Transverse colon (tissue), 4 donors: ENCODE measurements at regions not wholly inside any gene's neighbourhood (a gene's known extent, or its start where the extent isn't known, plus 50 kb on each side); places are given as distances from the start of the nearest gene placed in this dataset.

ENCODE experiments used
- DNase-seq: peaks from one replicate; pipeline ENCODE4 v3.0.0-alpha.2; 2019
- H3K27ac ChIP-seq, 4 donors: fragments of 200-600 bp; sonication (generic); 2 replicates each; pipeline ENCODE4 v1.5.1; 2016 to 2018; ENCODE audit warnings: inconsistent platforms in 4 of 4
- H3K27me3 ChIP-seq: fragments of 200-600 bp; sonication (generic); 2 replicates; pipeline ENCODE4 v1.5.1; 2017; ENCODE audit warnings: inconsistent platforms
- H3K36me3 ChIP-seq, 4 donors: fragments of 200-600 bp; sonication (generic); 2 replicates each; pipeline ENCODE4 v1.5.1; 2017 to 2019; ENCODE audit warnings: inconsistent platforms in 4 of 4
- H3K4me1 ChIP-seq, 4 donors: fragments of 200-600 bp; sonication (generic); 2 replicates each; pipeline ENCODE4 v1.5.1; 2017 to 2020; ENCODE audit warnings: inconsistent platforms in 4 of 4
- H3K4me3 ChIP-seq, 4 donors: fragments of 200-600 bp; sonication (generic); 1 replicate in 1 of 4; 2 replicates in 3 of 4; pipeline versions ENCODE4 v1.5.1 to v1.6.1; 2017 to 2019; ENCODE audit warnings: inconsistent platforms in 4 of 4
- H3K9me3 ChIP-seq, 2 donors: fragments of 200-600 bp; sonication (generic); 2 replicates each; pipeline ENCODE4 v1.5.1; 2017 to 2019; ENCODE audit warnings: inconsistent platforms in 2 of 2
- EP300 ChIP-seq: sonication (generic); formaldehyde crosslinking; IDR thresholded peaks from one replicate; pipeline ENCODE4 v1.6.1; 2017; ENCODE audit warnings: antibody characterized with exemption, low read depth
- POLR2A ChIP-seq: fragments of 450-650 bp; IDR thresholded peaks from one replicate; pipeline ENCODE4 v1.6.1; 2016; ENCODE audit warnings: antibody characterized with exemption, mild to moderate bottlenecking, moderate library complexity
- POLR2AphosphoS5 ChIP-seq, 3 donors: sonication (generic); formaldehyde crosslinking; IDR thresholded peaks; one replicate each; pipeline ENCODE4 v1.6.1; 2016; ENCODE audit warnings: antibody characterized with exemption in 3 of 3
- WGBS, 2 donors: methylation state at CpG; one replicate each; pipeline ENCODE4 v1.1.5; 2018; ENCODE audit warnings: low coverage in 1 of 2; 5-methylcytosine and 5-hydroxymethylcytosine counted together
- in situ Hi-C, 4 donors: fragments of 200-750 bp; cut with MboI; loops; one replicate each; pipeline versions ENCODE4 v1.15.0 to v1.15.1; 2017; ENCODE audit warnings: low sequenced_read_pairs in 3 of 4, low pct_ligation_motif_present in 1 of 4, low pct_unique_long_range_greater_than_20kb in 1 of 4
- intact Hi-C: fragments of 100-400 bp; cut with DNase I; formaldehyde crosslinking; loops from one replicate; pipeline ENCODE4 v1.15.1; 2023; ENCODE audit warnings: low total_unique reads
- TF ChIP-seq, protein P1 (sequence below), 5 experiments: fragments of 200-600 bp in 3 of 5; fragments of 450-650 bp in 2 of 5; sonication (generic) in 3 of 5; IDR thresholded peaks; 1 replicate in 2 of 5; 2 replicates in 3 of 5; pipeline ENCODE4 v1.5.1; 2016 to 2017; ENCODE audit warnings: antibody characterized with exemption in 5 of 5, inconsistent platforms in 3 of 5, mild to moderate bottlenecking in 2 of 5, moderate library complexity in 1 of 5

DNA sequence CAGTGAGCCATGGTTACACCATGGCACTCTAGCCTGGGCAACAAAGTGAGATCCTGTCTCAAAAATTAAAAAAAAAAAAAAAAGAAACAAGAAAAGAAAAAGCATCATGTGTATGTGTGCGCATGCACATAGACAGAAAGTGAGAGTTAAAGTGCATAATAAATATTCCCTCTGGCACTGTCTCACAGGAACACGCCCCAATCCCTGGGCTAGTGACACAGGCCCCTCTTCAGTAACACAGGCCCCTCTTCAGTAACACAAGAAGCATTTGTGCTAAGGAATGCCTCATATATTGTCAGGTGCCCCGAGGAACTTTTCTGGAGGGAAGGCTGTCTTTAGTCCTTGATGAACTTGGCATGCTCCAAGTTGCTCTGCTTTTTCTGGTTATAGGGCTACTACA is 57.5 kb downstream of the RPL27A start:
- in situ Hi-C loops (no loop called here), intact Hi-C loops (no loop called here)
- no peak for TF ChIP-seq POLR2AphosphoS5 (IDR thresholded peaks at IDR 0.05)
- no peak for TF ChIP-seq POLR2A
- no peak for TF ChIP-seq EP300
- TF ChIP-seq, protein P1, sequence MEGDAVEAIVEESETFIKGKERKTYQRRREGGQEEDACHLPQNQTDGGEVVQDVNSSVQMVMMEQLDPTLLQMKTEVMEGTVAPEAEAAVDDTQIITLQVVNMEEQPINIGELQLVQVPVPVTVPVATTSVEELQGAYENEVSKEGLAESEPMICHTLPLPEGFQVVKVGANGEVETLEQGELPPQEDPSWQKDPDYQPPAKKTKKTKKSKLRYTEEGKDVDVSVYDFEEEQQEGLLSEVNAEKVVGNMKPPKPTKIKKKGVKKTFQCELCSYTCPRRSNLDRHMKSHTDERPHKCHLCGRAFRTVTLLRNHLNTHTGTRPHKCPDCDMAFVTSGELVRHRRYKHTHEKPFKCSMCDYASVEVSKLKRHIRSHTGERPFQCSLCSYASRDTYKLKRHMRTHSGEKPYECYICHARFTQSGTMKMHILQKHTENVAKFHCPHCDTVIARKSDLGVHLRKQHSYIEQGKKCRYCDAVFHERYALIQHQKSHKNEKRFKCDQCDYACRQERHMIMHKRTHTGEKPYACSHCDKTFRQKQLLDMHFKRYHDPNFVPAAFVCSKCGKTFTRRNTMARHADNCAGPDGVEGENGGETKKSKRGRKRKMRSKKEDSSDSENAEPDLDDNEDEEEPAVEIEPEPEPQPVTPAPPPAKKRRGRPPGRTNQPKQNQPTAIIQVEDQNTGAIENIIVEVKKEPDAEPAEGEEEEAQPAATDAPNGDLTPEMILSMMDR (IDR thresholded peaks at IDR 0.05): no peak
- no peak overlapping the region for H3K4me3 ChIP-seq
- peak overlapping the region in 3 of 4 donors; percentile 8 to 36 (median 24) for H3K27ac ChIP-seq
- no peaks in the 10 kb centered on the region for H3K9me3 ChIP-seq
- peaks cover 0 to 36% (median 2%) of the 10 kb centered on the region in 4 donors for H3K4me1 ChIP-seq
- 74 to 88% methylated on average over 2 to 3 of the region's 3 CpGs for WGBS, 2 donors
- no peaks in the 10 kb centered on the region for H3K27me3 ChIP-seq
- no peaks in the 10 kb centered on the region for H3K36me3 ChIP-seq
- DNase-seq: no peak

DNA sequence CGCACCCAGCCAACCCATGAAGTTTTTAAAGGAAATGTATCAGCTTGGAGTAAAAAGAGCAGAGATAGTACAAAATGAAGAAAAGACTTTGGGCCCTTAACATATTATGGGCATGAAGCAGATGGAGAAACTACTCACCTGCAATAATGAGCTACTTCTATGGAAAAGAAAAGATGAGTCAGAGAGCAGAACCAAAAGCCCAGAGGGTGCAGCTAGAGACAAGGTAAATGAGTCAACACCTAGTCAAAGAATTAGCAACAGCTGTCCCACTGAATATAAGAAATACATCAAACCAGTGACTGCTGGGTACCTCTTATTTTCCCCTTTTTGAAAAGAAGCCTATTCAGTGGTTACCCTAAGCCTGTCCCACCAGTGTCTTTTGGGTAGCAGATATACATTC is 61.8 kb downstream of the RPL27A start:
- WGBS, 2 donors: 80 to 100% methylated on average over 1 of the region's 1 CpG
- in situ Hi-C loops: no loop called here

DNA sequence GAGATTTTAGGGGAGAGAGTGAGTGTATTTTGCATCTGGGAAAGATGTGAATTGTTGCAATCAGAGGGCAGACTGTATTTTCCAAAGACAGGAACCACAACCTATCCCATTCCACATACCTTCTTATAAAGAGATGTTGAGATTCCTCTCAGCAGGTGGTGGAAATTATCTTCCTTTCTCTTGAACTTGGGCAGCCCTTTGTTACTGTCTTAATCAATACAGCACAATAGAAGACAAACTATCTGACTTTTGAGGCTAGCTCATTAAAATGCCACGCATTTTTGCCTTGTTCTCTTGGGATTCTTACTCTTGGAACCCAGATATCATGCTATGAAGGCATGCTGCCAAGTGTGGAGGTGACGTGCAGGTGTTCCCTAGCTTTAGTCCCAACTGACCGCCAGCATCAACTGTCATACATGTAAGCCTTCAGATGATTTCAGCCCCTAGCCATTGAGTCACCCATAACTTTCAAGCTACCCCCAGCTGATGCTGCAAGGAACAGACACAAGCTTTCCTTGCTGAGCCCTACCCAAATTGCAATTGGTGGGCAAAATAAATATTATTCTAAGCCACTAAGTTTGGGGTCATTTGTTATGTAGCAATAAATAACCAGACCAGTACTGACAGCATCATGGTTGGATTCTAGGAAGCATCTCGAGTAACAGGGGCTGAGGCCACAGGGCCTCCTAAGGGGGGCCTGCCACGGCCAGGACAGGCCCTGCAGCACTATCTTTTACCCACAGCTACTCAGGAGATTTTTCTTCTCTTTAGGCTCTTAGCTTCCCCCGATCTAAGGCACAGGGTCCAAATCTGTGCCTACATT is 63.0 kb downstream of the RPL27A start:
- Histone ChIP-seq H3K27me3 (no peaks in the 10 kb centered on the region), H3K4me3 (no peak overlapping the region), H3K36me3 (no peaks in the 10 kb centered on the region), H3K4me1 (peaks cover 8 to 52% (median 26%) of the 10 kb centered on the region in 4 donors), H3K9me3 (no peaks in the 10 kb centered on the region), H3K27ac (no peak overlapping the region)
- intact Hi-C loops: no loop called here
- TF ChIP-seq, protein P1 (IDR thresholded peaks at IDR 0.05): no peak
- TF ChIP-seq EP300 (no peak), POLR2AphosphoS5 (IDR thresholded peaks at IDR 0.05) (no peak), POLR2A (no peak)
- WGBS, 2 donors: 67 to 83% methylated on average over 5 to 6 of the region's 6 CpGs
- in situ Hi-C loops: no loop called here
- DNase-seq: no peak

More for the DNA sequence above, 61.8 kb downstream of the RPL27A start:
- intact Hi-C loops: no loop called here
- Histone ChIP-seq H3K4me1 (peaks cover 8 to 58% (median 24%) of the 10 kb centered on the region in 4 donors), H3K27me3 (no peaks in the 10 kb centered on the region), H3K36me3 (no peaks in the 10 kb centered on the region), H3K4me3 (no peak overlapping the region), H3K9me3 (no peaks in the 10 kb centered on the region), H3K27ac (no peak overlapping the region)
- no peak for DNase-seq
- TF ChIP-seq POLR2AphosphoS5 (IDR thresholded peaks at IDR 0.05) (no peak), POLR2A (no peak), EP300 (no peak)
- TF ChIP-seq, protein P1 (IDR thresholded peaks at IDR 0.05): no peak

DNA sequence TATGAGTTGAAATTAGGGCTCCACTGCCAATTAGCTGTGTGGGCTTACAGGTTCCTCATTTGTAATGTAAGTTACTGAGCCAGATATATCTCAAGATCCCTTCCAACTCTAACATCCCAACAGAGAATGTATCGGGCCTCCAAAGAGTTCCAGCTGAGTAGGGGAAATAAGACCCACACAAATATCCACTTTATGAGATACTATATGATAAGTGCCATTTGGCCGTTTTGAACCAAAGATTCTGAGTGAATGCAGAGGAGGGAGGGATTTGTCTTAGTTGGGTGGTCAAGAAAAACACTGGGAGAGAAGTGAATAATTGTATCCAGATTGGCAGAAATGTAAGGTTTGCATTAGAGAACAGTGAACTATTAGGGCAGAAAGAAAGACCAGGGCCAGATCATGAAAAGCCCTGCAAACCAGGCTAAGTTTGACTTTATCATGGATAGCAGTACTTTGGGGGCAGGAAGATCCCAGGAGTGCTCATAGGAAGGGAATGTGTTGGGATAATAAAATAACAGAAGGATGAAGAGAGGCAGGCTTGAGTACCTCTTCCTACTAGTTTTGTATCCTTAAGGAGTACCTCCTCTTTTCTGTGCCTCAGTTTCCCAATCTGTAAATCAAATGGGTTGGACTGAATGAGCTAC is 63.9 kb downstream of the RPL27A start:
- DNase-seq: no peak
- H3K9me3 ChIP-seq: no peaks in the 10 kb centered on the region
- WGBS, 2 donors: 57 to 64% methylated on average over 1 to 2 of the region's 2 CpGs
- H3K4me1 ChIP-seq: peaks cover 8 to 44% (median 26%) of the 10 kb centered on the region in 4 donors
- no peaks in the 10 kb centered on the region for H3K36me3 ChIP-seq
- intact Hi-C loops (no loop called here), in situ Hi-C loops (no loop called here)
- H3K27ac ChIP-seq: peak overlapping the region; percentile 10 to 45 (median 40)
- H3K27me3 ChIP-seq: no peaks in the 10 kb centered on the region
- no peak for TF ChIP-seq EP300
- TF ChIP-seq POLR2AphosphoS5 (IDR thresholded peaks at IDR 0.05): no peak
- TF ChIP-seq, protein P1 (IDR thresholded peaks at IDR 0.05): no peak
- no peak for TF ChIP-seq POLR2A
- no peak overlapping the region for H3K4me3 ChIP-seq
